Nephron (organoid): ENCODE measurements at regions not wholly inside any gene's neighbourhood (a gene's known extent, or its start where the extent isn't known, plus 50 kb on each side); places are given as distances from the start of the nearest gene placed in this dataset.
"Not testable (repeated sequence)": the region's sequence is repeated elsewhere in the genome, so short reads cannot be mapped to it uniquely, and the experiment has no call there.

ENCODE experiments used
- H3K27ac Mint-ChIP-seq, 3 experiments: 2 replicates each; pipeline ENCODE4 v1.8.0; 2020; ENCODE audit warnings: mixed read lengths in 3 of 3, mild to moderate bottlenecking in 2 of 3, moderate library complexity in 1 of 3
- H3K27me3 Mint-ChIP-seq: 2 replicates; pipeline ENCODE4 v1.8.0; 2021; ENCODE audit warnings: low read depth, mild to moderate bottlenecking, moderate library complexity, mixed read lengths
- H3K36me3 Mint-ChIP-seq: 2 replicates; pipeline ENCODE4 v1.8.0; 2020; ENCODE audit warnings: low read depth, mixed read lengths
- H3K4me1 Mint-ChIP-seq: 2 replicates; pipeline ENCODE4 v1.8.0; 2020; ENCODE audit warnings: mixed read lengths
- H3K4me3 Mint-ChIP-seq, 3 experiments: 2 replicates each; pipeline ENCODE4 v1.8.0; 2020; ENCODE audit warnings: mild to moderate bottlenecking in 3 of 3, mixed read lengths in 3 of 3, moderate library complexity in 2 of 3
- H3K9me3 Mint-ChIP-seq: 2 replicates; pipeline ENCODE4 v1.8.0; 2020; ENCODE audit warnings: mixed read lengths
- CTCF ChIP-seq, 3 experiments: fragments of 200-600 bp; sonication (generic); IDR thresholded peaks; one replicate each; pipeline ENCODE4 v1.5.0; 2021; ENCODE audit warnings: antibody characterized with exemption in 3 of 3; ENCODE audit not compliant: unreplicated experiment in 3 of 3

- not testable (repeated sequence) for H3K27me3 Mint-ChIP-seq, H3K27ac Mint-ChIP-seq, H3K4me3 Mint-ChIP-seq, H3K36me3 Mint-ChIP-seq, H3K4me1 Mint-ChIP-seq, H3K9me3 Mint-ChIP-seq
Measured at GRCh38 chr15:34528055-34528754, 55.2 kb downstream of the GOLGA8B start.

GRCh38 chr15:34527641-34528040, 55.8 kb downstream of the GOLGA8B start:
- H3K27ac Mint-ChIP-seq, H3K4me3 Mint-ChIP-seq, H3K27me3 Mint-ChIP-seq, H3K9me3 Mint-ChIP-seq, H3K4me1 Mint-ChIP-seq, H3K36me3 Mint-ChIP-seq: not testable (repeated sequence)

- H3K4me1 Mint-ChIP-seq, H3K9me3 Mint-ChIP-seq, H3K27ac Mint-ChIP-seq, H3K27me3 Mint-ChIP-seq, H3K36me3 Mint-ChIP-seq, H3K4me3 Mint-ChIP-seq: not testable (repeated sequence)
Measured at GRCh38 chr15:34523849-34524248, 59.6 kb downstream of the GOLGA8B start.

- H3K4me3 Mint-ChIP-seq, H3K9me3 Mint-ChIP-seq, H3K36me3 Mint-ChIP-seq, H3K27ac Mint-ChIP-seq, H3K4me1 Mint-ChIP-seq: not testable (repeated sequence)
- peaks cover 11% of the 10 kb centered on the region for H3K27me3 Mint-ChIP-seq
Measured at GRCh38 chr15:34522601-34523000, 60.9 kb downstream of the GOLGA8B start.

GRCh38 chr15:34521802-34522485, 61.5 kb downstream of the GOLGA8B start:
- not testable (repeated sequence) for H3K9me3 Mint-ChIP-seq, H3K4me3 Mint-ChIP-seq, H3K4me1 Mint-ChIP-seq, H3K27ac Mint-ChIP-seq, H3K36me3 Mint-ChIP-seq
- H3K27me3 Mint-ChIP-seq = peaks cover 11% of the 10 kb centered on the region

GRCh38 chr15:34520566-34520965, 62.9 kb downstream of the GOLGA8B start:
- Mint-ChIP-seq H3K27ac (no peak overlapping the region), H3K4me1 (no peaks in the 10 kb centered on the region), H3K9me3 (no peaks in the 10 kb centered on the region), H3K27me3 (peaks cover 17% of the 10 kb centered on the region), H3K4me3 (no peak overlapping the region), H3K36me3 (no peaks in the 10 kb centered on the region)
- no peak for TF ChIP-seq CTCF (IDR thresholded peaks at IDR 0.05; ENCODE audit: unreplicated experiment in 3 of 3)

- H3K9me3 Mint-ChIP-seq, H3K27ac Mint-ChIP-seq, H3K4me3 Mint-ChIP-seq, H3K4me1 Mint-ChIP-seq, H3K36me3 Mint-ChIP-seq: not testable (repeated sequence)
- H3K27me3 Mint-ChIP-seq = peaks cover 20% of the 10 kb centered on the region
Measured at GRCh38 chr15:34520010-34520409, 63.4 kb downstream of the GOLGA8B start.

GRCh38 chr15:34514251-34514670, 69.2 kb downstream of the GOLGA8B start:
- Mint-ChIP-seq H3K4me3 (peak overlapping the region; percentile 86 to 97 (median 93)), H3K36me3 (no peaks in the 10 kb centered on the region), H3K27me3 (peaks cover 37% of the 10 kb centered on the region), H3K4me1 (peaks cover 18% of the 10 kb centered on the region), H3K9me3 (no peaks in the 10 kb centered on the region), H3K27ac (peak overlapping the region in 1 of 3 experiments; percentile 36)
- TF ChIP-seq CTCF (IDR thresholded peaks at IDR 0.05; ENCODE audit: unreplicated experiment in 3 of 3) = no peak

GRCh38 chr15:34512628-34513027, 70.8 kb downstream of the GOLGA8B start:
- peaks cover 18% of the 10 kb centered on the region for H3K4me1 Mint-ChIP-seq
- no peak for TF ChIP-seq CTCF (IDR thresholded peaks at IDR 0.05; ENCODE audit: unreplicated experiment in 3 of 3)
- H3K27ac Mint-ChIP-seq = peak overlapping the region; percentile 0 to 43 (median 25)
- H3K4me3 Mint-ChIP-seq = peak overlapping the region; percentile 86 to 97 (median 93)
- peaks cover 32% of the 10 kb centered on the region for H3K27me3 Mint-ChIP-seq
- H3K36me3 Mint-ChIP-seq = no peaks in the 10 kb centered on the region
- H3K9me3 Mint-ChIP-seq = no peaks in the 10 kb centered on the region
